ENCODE measurements at regions not wholly inside any gene's neighbourhood (a gene's known extent, or its start where the extent isn't known, plus 50 kb on each side); places are given as distances from the start of the nearest gene placed in this dataset.

GRCh38 chr3:74801924-74802323, 187.5 kb upstream of the CNTN3 start:
- TF ChIP-seq CTCF (IDR thresholded peaks at IDR 0.05), result no peak
- no peak for TF ChIP-seq POLR2A (IDR thresholded peaks at IDR 0.05)
